ENCODE measurements at regions not wholly inside any gene's neighbourhood (a gene's known extent, or its start where the extent isn't known, plus 50 kb on each side); places are given as distances from the start of the nearest gene placed in this dataset.

- no peak overlapping the region for H3K56ac ChIP-seq (ENCODE audit: extremely low read depth, insufficient read depth, low read length)
- H2BK15ac ChIP-seq (ENCODE audit: low read depth, low read length) = no peak overlapping the region
- intact Hi-C loops (cut with micrococcal nuclease) (no loop called here), in situ Hi-C loops (cut with MboI; ENCODE audit: low sequenced_read_pairs) (no loop called here), dilution Hi-C loops (cut with HindIII; ENCODE audit: low sequenced_read_pairs, unreplicated experiment) (no loop called here)
- H3K9ac ChIP-seq (ENCODE audit: low read depth, low read length) = no peak overlapping the region
- H3K4ac ChIP-seq (ENCODE audit: low read depth, low read length) = peak overlapping the region; percentile 37
- H3K18ac ChIP-seq (ENCODE audit: low read depth, low read length) = no peak overlapping the region
- no peaks in the 10 kb centered on the region for H3K27me3 ChIP-seq (ENCODE audit: control insufficient read depth, insufficient read depth, low read length)
- H3K4me3 ChIP-seq (ENCODE audit: insufficient read depth, low read depth, low read length) = no peak overlapping the region
- no TSS peak for BruUV-seq (replicated peaks)
- peak overlapping the region; percentile 36 for H2BK5ac ChIP-seq (ENCODE audit: low read depth, low read length, poor library complexity, severe bottlenecking)
- DNase-seq (no peak), ATAC-seq (ENCODE audit: low read depth) (no peak)
- H3K36me3 ChIP-seq (ENCODE audit: control insufficient read depth, insufficient read depth, low read length) = no peaks in the 10 kb centered on the region
- WGBS, 2 experiments (ENCODE audit: extremely low coverage in 2 of 2, insufficient read length in 1 of 2) = no CpG with 5 or more reads among the region's 3 CpGs
- H4K91ac ChIP-seq (ENCODE audit: insufficient read depth, low read depth, low read length) = no peak overlapping the region
- no peaks in the 10 kb centered on the region; the same call in 1 of the 2 replicates for H3K9me1 ChIP-seq (ENCODE audit: insufficient read depth, low read length)
- 0 out of 2 replicates have a peak overlapping the region, but pooled peaks have one; percentile 8 for H2BK120ac ChIP-seq (ENCODE audit: low read depth, low read length)
- no peak overlapping the region for H2AK5ac ChIP-seq (ENCODE audit: low read depth, low read length)
- no peaks in the 10 kb centered on the region for H3K9me3 ChIP-seq (ENCODE audit: control insufficient read depth, insufficient read depth, low read length)
- H2AFZ ChIP-seq (replicated peaks; ENCODE audit: low read length, poor library complexity) = peak overlapping the region; percentile 77
- H3K14ac ChIP-seq (replicated peaks; ENCODE audit: low read depth, low read length) = no peak overlapping the region
- ChIA-PET POLR2A (ENCODE audit: unreplicated experiment) (no interaction called here), CTCF (interaction anchor here (0.6 kb wide), 1 partner anchor 42 kb away, joined by 3 read pairs; no protein-coding TSS in a partner anchor)
- H4K5ac ChIP-seq (ENCODE audit: low read depth, low read length) = no peak overlapping the region
- no peak overlapping the region for H2AK9ac ChIP-seq (replicated peaks; ENCODE audit: low read depth, low read length, poor library complexity)
- peak overlapping the region; percentile 33; the same call in 1 of the 2 replicates for H2BK20ac ChIP-seq (ENCODE audit: low read depth, low read length)
- TF ChIP-seq CTCF (conservative IDR thresholded peaks at IDR 0.05; ENCODE audit: low read depth, low read length) (no peak), MAZ (IDR thresholded peaks at IDR 0.05; ENCODE audit: borderline replicate concordance, low read depth, low read length) (no peak), NFE2L2 (IDR thresholded peaks at IDR 0.05; ENCODE audit: low read depth, low read length) (no peak), RFX5 (IDR thresholded peaks at IDR 0.05; ENCODE audit: low read depth, low read length) (no peak), CEBPB (IDR thresholded peaks at IDR 0.05; ENCODE audit: low read depth, low read length) (no peak), MXI1 (IDR thresholded peaks at IDR 0.05; ENCODE audit: borderline replicate concordance, low read depth, low read length) (no peak), CHD1 (IDR thresholded peaks at IDR 0.05; ENCODE audit: low read depth, low read length) (no peak), ELK1 (IDR thresholded peaks at IDR 0.05; ENCODE audit: borderline replicate concordance, low read depth, low read length) (no peak), RAD21 (IDR thresholded peaks at IDR 0.05; ENCODE audit: low read length) (no peak), FOS (IDR thresholded peaks at IDR 0.05; ENCODE audit: low read depth, low read length) (no peak), POLR2A (IDR thresholded peaks at IDR 0.05; ENCODE audit: low read depth, low read length) (no peak)
- no peaks in the 10 kb centered on the region for H3K79me1 ChIP-seq (ENCODE audit: low read depth in 1 of 2, low read length in 2 of 2)
- no peaks in the 10 kb centered on the region for H4K20me1 ChIP-seq (ENCODE audit: insufficient read depth, low read length)
- H3K4me1 ChIP-seq (ENCODE audit: control insufficient read depth, insufficient read depth, low read length) = peaks cover 6% of the 10 kb centered on the region; the same call in 1 of the 2 replicates
- no peak overlapping the region for H4K8ac ChIP-seq (ENCODE audit: low read depth in 2 of 2, low read length in 2 of 2)
- no peak overlapping the region for H3K4me2 ChIP-seq (ENCODE audit: low read depth, low read length)
- no peak overlapping the region for H3K27ac ChIP-seq (ENCODE audit: insufficient read depth, low read length)
- 0 out of 2 replicates have a peak overlapping the region, but pooled peaks have one; percentile 32 for H3K23ac ChIP-seq (ENCODE audit: low read depth, low read length)
Observed at GRCh38 chr1:114342376-114342775, 168.6 kb downstream of the TRIM33 start.

Measured in IMR-90 (cell line).